ENCODE measurements at regions not wholly inside any gene's neighbourhood (a gene's known extent, or its start where the extent isn't known, plus 50 kb on each side); places are given as distances from the start of the nearest gene placed in this dataset.

GRCh38 chr3:150067561-150067960 lies 96.9 kb upstream of the PFN2 start:
- Histone ChIP-seq H3K27me3 (ENCODE audit: insufficient read depth, low read length) (no peaks in the 10 kb centered on the region), H3K4me2 (ENCODE audit: insufficient read depth, insufficient read length, low read length) (no peak overlapping the region), H2BK20ac (ENCODE audit: low read depth, low read length, poor library complexity, severe bottlenecking) (no peak overlapping the region), H3K23me2 (ENCODE audit: insufficient read length, low read depth, low read length, poor library complexity, severe bottlenecking) (no peaks in the 10 kb centered on the region), H3K9me3 (ENCODE audit: control insufficient read depth, low read depth, low read length) (no peaks in the 10 kb centered on the region), H4K5ac (ENCODE audit: insufficient read length, low read depth, low read length) (no peak overlapping the region), H3K27ac (ENCODE audit: insufficient read length, low read depth, low read length) (no peak overlapping the region), H3K23ac (ENCODE audit: insufficient read length, low read depth, low read length) (no peak overlapping the region), H4K8ac (replicated peaks; ENCODE audit: insufficient read length, low read depth, low read length) (no peak overlapping the region), H3K4ac (ENCODE audit: low read depth, low read length) (no peak overlapping the region), H3K4me1 (ENCODE audit: insufficient read depth, low read length) (no peaks in the 10 kb centered on the region), H3T11ph (ENCODE audit: low read length) (no peak overlapping the region), H2BK120ac (ENCODE audit: low read depth, low read length, poor library complexity, severe bottlenecking) (no peak overlapping the region), H4K91ac (ENCODE audit: insufficient read length, low read depth, low read length) (no peak overlapping the region), H2AK5ac (ENCODE audit: insufficient read length, low read length) (no peak overlapping the region), H2AFZ (ENCODE audit: low read length) (no peak overlapping the region), H3K9ac (ENCODE audit: extremely low read depth, insufficient read length, low read length) (no peak overlapping the region), H3K14ac (ENCODE audit: insufficient read depth, low read length) (no peak overlapping the region; the same call in 1 of the 2 replicates), H2BK5ac (ENCODE audit: insufficient read length, low read length) (no peak overlapping the region), H2BK15ac (ENCODE audit: low read depth, low read length) (no peak overlapping the region), H3K79me1 (ENCODE audit: insufficient read depth, low read depth, low read length, poor library complexity, severe bottlenecking) (no peaks in the 10 kb centered on the region), H4K20me1 (ENCODE audit: control insufficient read depth, insufficient read depth, insufficient read length) (no peaks in the 10 kb centered on the region), H3K56ac (ENCODE audit: insufficient read length, low read depth, low read length) (no peak overlapping the region), H3K79me2 (ENCODE audit: insufficient read depth, low read length) (no peaks in the 10 kb centered on the region), H2BK12ac (ENCODE audit: insufficient read length, low read depth, low read length) (no peak overlapping the region), H3K18ac (ENCODE audit: insufficient read length, low read depth, low read length) (no peak overlapping the region)
- H3K9me3 Mint-ChIP-seq: no peaks in the 10 kb centered on the region
- H3K27ac Mint-ChIP-seq: no peak overlapping the region
- H3K36me3 Mint-ChIP-seq (ENCODE audit: insufficient read depth in 1 of 3, low read depth in 3 of 3): no peaks in the 10 kb centered on the region
- WGBS (ENCODE audit: extremely low coverage, insufficient read length, low lambda C conversion rate): no CpG with 5 or more reads among the region's 3 CpGs
- peaks cover 4 to 15% of the 10 kb centered on the region in 2 experiments; a peak in 2 of 4 replicates for H3K4me1 Mint-ChIP-seq
- no peaks in the 10 kb centered on the region; the same call in 1 of the 2 replicates for H3K27me3 Mint-ChIP-seq (ENCODE audit: low read depth)
- no peak overlapping the region for H3K4me3 Mint-ChIP-seq
- TF ChIP-seq CTCF (conservative IDR thresholded peaks at IDR 0.05): no peak
- no peak for DNase-seq
